ENCODE measurements at regions not wholly inside any gene's neighbourhood (a gene's known extent, or its start where the extent isn't known, plus 50 kb on each side); places are given as distances from the start of the nearest gene placed in this dataset.
"Not testable (repeated sequence)": the region's sequence is repeated elsewhere in the genome, so short reads cannot be mapped to it uniquely, and the experiment has no call there.

DNA sequence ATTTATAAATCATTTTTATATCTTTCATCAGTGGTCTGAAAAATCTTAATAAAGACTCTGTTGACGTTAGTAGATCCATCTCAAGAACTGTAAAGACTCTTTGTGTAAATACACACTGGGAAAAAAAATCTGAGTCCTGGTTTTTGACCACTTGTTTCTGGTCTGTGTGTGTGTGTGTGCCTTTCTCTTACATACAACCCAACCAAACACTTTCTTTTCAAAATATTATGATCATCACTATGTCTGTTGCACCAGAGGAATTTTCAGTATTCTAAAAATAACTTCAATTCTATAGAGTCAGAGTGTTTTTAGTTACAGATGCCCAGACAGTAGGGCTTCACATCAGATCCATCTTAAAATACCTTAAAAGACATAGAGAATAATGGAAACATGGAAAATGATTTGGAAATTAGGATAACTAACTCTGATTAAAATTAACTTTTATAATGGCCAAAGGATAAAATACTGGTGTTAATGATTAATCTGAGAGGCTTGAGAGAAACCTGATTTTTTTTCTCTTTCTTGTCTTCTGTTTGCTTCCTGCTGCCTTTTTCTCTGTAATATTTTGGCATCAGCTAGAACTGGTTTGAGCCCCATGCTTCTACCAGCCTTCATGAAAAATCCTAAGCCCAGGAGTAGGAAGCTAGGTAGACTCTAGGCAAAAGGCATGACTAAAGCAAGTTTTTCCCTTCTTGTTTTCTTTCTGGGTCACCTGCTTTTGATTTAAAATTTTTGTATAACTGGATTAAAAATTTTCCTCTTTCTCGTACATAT, 99.7 kb downstream of the ATXN3L start:
- Histone ChIP-seq H3K4me3 (ENCODE audit: low read depth, low read length) (no peak overlapping the region), H3K9me3 (ENCODE audit: severe bottlenecking) (no peaks in the 10 kb centered on the region), H3K27me3 (ENCODE audit: insufficient read depth, low read depth, severe bottlenecking) (no peaks in the 10 kb centered on the region), H3K27ac (no peak overlapping the region), H3K36me3 (no peaks in the 10 kb centered on the region)
- TF ChIP-seq, protein P1, sequence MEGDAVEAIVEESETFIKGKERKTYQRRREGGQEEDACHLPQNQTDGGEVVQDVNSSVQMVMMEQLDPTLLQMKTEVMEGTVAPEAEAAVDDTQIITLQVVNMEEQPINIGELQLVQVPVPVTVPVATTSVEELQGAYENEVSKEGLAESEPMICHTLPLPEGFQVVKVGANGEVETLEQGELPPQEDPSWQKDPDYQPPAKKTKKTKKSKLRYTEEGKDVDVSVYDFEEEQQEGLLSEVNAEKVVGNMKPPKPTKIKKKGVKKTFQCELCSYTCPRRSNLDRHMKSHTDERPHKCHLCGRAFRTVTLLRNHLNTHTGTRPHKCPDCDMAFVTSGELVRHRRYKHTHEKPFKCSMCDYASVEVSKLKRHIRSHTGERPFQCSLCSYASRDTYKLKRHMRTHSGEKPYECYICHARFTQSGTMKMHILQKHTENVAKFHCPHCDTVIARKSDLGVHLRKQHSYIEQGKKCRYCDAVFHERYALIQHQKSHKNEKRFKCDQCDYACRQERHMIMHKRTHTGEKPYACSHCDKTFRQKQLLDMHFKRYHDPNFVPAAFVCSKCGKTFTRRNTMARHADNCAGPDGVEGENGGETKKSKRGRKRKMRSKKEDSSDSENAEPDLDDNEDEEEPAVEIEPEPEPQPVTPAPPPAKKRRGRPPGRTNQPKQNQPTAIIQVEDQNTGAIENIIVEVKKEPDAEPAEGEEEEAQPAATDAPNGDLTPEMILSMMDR (IDR thresholded peaks at IDR 0.05; ENCODE audit: low read depth, low read length): no peak
- no peak for DNase-seq

DNA sequence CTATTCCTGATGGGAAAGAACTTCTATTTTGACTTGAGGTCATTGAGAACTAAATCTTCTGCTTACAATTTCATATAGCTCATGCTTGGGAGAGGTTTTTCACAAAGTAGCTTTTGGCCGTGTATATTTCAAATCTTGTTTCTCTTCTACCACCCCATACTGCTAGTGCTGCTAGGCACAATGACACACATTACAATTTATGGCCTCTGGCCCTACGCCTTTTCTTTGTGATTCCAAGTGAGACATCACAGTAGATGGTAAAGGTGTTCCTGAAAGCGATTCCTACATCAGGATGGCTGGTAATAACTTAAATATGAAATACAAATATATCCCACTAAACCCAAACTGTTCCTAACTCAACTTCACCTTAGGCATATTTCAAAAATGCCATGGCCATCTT, 101.1 kb downstream of the ATXN3L start:
- Histone ChIP-seq H3K4me3 (ENCODE audit: low read depth, low read length) (no peak overlapping the region), H3K9me3 (ENCODE audit: severe bottlenecking) (no peaks in the 10 kb centered on the region), H3K27me3 (ENCODE audit: insufficient read depth, low read depth, severe bottlenecking) (no peaks in the 10 kb centered on the region), H3K36me3 (no peaks in the 10 kb centered on the region), H3K27ac (no peak overlapping the region)
- TF ChIP-seq, protein P1 (IDR thresholded peaks at IDR 0.05; ENCODE audit: low read depth, low read length): no peak
- no peak for DNase-seq

DNA sequence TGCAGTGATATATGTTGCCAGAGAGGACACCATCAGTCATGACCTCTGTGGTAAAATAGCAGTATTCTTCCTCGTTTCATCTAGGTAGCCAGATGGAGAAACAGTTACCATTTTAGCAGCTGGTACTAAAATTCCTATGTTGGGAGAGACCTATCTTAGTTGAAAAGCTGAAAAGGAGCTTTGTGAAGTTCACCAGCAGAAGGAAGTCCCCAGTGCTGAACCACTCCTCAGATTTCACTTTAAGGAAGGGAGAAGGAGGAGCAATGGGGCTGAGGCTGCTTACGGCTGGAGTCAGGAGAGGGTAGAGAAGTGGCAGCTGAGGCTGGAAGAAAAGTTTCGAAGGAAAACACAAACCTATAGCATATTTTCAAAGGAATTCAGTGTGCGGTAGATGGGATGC, 103.7 kb downstream of the ATXN3L start:
- DNase-seq: no peak
- peaks cover 15% of the 10 kb centered on the region for H3K27me3 ChIP-seq (ENCODE audit: insufficient read depth, low read depth, severe bottlenecking)
- no peaks in the 10 kb centered on the region for H3K9me3 ChIP-seq (ENCODE audit: severe bottlenecking)
- TF ChIP-seq, protein P1 (IDR thresholded peaks at IDR 0.05; ENCODE audit: low read depth, low read length): no peak
- H3K4me3 ChIP-seq (ENCODE audit: low read depth, low read length): no peak overlapping the region
- no peaks in the 10 kb centered on the region for H3K36me3 ChIP-seq
- H3K27ac ChIP-seq: no peak overlapping the region

DNA sequence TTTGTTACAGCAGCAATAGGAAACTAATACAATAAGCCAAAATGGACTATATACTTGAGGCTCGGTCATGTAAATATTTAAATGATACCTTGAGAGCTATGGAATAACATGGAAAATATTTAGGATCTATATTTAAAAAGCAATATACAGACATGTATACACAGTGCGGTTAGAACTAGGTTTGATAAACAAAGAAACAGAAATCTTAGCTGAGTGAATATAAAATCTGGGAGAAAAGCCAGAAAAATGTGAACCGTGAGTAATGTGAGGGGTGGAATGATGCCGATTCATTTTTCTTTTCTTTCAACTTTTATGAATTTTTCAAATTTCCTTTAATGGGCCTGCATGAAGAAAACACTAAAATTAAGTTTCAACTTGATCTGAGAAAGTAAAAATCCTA, 104.1 kb downstream of the ATXN3L start:
- Histone ChIP-seq H3K4me3 (ENCODE audit: low read depth, low read length) (no peak overlapping the region), H3K9me3 (ENCODE audit: severe bottlenecking) (no peaks in the 10 kb centered on the region), H3K27ac (no peak overlapping the region), H3K27me3 (ENCODE audit: insufficient read depth, low read depth, severe bottlenecking) (peaks cover 17% of the 10 kb centered on the region), H3K36me3 (no peaks in the 10 kb centered on the region)
- DNase-seq: no peak
- TF ChIP-seq, protein P1 (IDR thresholded peaks at IDR 0.05; ENCODE audit: low read depth, low read length): no peak

DNA sequence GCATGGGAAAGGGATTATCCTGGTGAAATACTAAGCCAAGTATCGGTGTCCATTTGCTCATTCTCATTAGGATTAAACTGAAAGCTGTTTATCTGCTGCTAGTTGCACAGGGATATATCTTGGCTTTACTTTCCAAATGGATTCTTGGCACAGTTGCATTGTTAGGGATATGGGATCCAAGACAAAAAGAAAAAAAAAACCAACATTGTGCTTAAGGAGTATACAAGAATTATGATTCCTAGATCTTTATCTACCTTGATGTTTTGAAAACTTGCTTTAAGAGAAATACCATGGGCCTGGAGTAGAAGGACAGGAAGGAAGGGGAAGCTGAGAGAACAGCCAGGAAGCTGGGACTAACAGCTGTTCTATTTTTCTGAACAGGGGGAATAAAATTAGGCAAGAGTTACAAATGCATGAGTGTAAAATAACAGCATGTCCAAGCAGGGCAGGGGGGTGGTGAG, 107.6 kb downstream of the ATXN3L start:
- no peak overlapping the region for H3K27ac ChIP-seq

DNA sequence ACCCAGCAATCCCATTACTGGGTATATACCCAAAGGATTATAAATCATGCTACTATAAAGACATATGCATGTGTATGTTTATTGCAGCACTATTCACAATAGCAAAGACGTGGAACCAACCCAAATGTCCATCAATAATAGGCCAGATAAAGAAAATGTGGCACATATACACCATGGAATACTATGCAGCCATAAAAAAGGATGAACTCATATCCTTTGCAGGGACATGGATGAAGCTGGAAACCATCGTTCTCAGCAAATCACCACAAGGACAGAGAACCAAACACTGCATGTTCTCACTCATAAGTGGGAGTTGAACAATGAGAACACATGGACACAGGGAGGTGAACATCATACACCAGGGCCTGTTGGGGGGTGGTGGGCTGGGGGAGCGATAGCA, 109.7 kb downstream of the ATXN3L start:
- not testable (repeated sequence) for H3K4me3 ChIP-seq (ENCODE audit: low read depth, low read length); H3K9me3 ChIP-seq (ENCODE audit: severe bottlenecking); DNase-seq; H3K27ac ChIP-seq; H3K36me3 ChIP-seq
- peaks cover 17% of the 10 kb centered on the region for H3K27me3 ChIP-seq (ENCODE audit: insufficient read depth, low read depth, severe bottlenecking)

More for the DNA sequence above, 107.6 kb downstream of the ATXN3L start:
- peaks cover 3% of the 10 kb centered on the region for H3K9me3 ChIP-seq (ENCODE audit: severe bottlenecking)
- H3K4me3 ChIP-seq (ENCODE audit: low read depth, low read length): no peak overlapping the region
- no peaks in the 10 kb centered on the region for H3K36me3 ChIP-seq
- peaks cover 17% of the 10 kb centered on the region for H3K27me3 ChIP-seq (ENCODE audit: insufficient read depth, low read depth, severe bottlenecking)
- peak; percentile 28 for DNase-seq
- TF ChIP-seq, protein P1 (IDR thresholded peaks at IDR 0.05; ENCODE audit: low read depth, low read length): no peak

DNA sequence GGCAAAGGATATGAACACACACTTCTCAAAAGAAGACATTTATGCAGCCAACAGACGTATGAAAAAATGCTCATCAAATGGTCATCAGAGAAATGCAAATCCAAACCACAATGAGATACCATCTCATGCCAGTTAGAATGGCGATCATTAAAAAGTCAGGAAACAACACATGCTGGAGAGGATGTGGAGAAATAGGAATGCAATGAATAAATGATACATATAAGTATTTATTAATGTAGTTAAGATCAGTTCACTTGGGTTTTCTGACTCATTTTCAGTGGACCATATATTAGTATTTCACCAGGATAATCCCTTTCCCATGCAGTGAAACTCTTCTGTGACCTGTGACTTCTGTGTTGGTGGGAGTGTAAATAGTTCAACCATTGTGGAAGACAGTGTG, 110.1 kb downstream of the ATXN3L start:
- not testable (repeated sequence) for H3K9me3 ChIP-seq (ENCODE audit: severe bottlenecking); DNase-seq

More for the DNA sequence above, 110.1 kb downstream of the ATXN3L start:
- peaks cover 17% of the 10 kb centered on the region for H3K27me3 ChIP-seq (ENCODE audit: insufficient read depth, low read depth, severe bottlenecking)
- not testable (repeated sequence) for H3K36me3 ChIP-seq; H3K4me3 ChIP-seq (ENCODE audit: low read depth, low read length); H3K27ac ChIP-seq
